Gastrocnemius medialis (tissue), 4 donors: ENCODE measurements at regions not wholly inside any gene's neighbourhood (a gene's known extent, or its start where the extent isn't known, plus 50 kb on each side); places are given as distances from the start of the nearest gene placed in this dataset.

Experiments used
- POLR2A ChIP-seq, 2 donors: fragments of 450-650 bp; IDR thresholded peaks; one replicate each; pipeline ENCODE4 v1.6.1; 2017; ENCODE audit warnings: antibody characterized with exemption in 2 of 2, mild to moderate bottlenecking in 2 of 2, moderate library complexity in 2 of 2
- TF ChIP-seq, protein P1 (sequence below), 5 experiments: fragments of 450-650 bp in 3 of 5; fragments of 200-600 bp in 2 of 5; sonication (generic) in 2 of 5; IDR thresholded peaks in 4 of 5; conservative IDR thresholded peaks in 1 of 5; 1 replicate in 4 of 5; 2 replicates in 1 of 5; pipeline ENCODE4 v1.5.1; 2016 to 2019; ENCODE audit warnings: antibody characterized with exemption in 5 of 5, mild to moderate bottlenecking in 3 of 5, moderate library complexity in 3 of 5

DNA sequence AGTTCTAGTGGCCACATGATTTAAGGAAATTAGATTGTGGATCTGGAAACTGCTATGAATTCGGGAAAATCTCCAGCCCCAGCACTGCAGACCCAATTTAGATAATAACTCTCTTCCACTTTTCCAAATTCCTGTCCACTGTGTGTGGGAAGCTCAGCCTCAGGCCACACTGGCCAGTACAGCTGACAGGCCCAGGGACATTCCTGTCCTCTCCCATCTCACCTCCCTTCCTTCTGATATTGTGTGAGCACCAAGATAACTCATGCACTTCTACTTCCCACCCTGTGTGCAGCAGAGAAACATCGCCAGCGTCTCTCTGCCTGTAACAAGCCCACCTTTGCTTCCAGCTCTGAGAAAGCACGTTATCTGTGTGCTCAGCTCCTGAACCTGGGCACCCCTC lies 145.1 kb upstream of the RREB1 start:
- TF ChIP-seq, protein P1, sequence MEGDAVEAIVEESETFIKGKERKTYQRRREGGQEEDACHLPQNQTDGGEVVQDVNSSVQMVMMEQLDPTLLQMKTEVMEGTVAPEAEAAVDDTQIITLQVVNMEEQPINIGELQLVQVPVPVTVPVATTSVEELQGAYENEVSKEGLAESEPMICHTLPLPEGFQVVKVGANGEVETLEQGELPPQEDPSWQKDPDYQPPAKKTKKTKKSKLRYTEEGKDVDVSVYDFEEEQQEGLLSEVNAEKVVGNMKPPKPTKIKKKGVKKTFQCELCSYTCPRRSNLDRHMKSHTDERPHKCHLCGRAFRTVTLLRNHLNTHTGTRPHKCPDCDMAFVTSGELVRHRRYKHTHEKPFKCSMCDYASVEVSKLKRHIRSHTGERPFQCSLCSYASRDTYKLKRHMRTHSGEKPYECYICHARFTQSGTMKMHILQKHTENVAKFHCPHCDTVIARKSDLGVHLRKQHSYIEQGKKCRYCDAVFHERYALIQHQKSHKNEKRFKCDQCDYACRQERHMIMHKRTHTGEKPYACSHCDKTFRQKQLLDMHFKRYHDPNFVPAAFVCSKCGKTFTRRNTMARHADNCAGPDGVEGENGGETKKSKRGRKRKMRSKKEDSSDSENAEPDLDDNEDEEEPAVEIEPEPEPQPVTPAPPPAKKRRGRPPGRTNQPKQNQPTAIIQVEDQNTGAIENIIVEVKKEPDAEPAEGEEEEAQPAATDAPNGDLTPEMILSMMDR (IDR thresholded peaks at IDR 0.05 in 4 of 5, conservative IDR thresholded peaks at IDR 0.05 in 1 of 5): no peak
- TF ChIP-seq POLR2A (IDR thresholded peaks at IDR 0.05): no peak
